Lung microvascular endothelial cell (primary cell): ENCODE measurements at regions not wholly inside any gene's neighbourhood (a gene's known extent, or its start where the extent isn't known, plus 50 kb on each side); places are given as distances from the start of the nearest gene placed in this dataset.

Source experiments
- DNase-seq, 2 donors: peaks; one replicate each; pipeline versions ENCODE4 v3.0.0 to v3.0.0-alpha.2; 2010; ENCODE audit warnings: low read depth in 2 of 2

DNA sequence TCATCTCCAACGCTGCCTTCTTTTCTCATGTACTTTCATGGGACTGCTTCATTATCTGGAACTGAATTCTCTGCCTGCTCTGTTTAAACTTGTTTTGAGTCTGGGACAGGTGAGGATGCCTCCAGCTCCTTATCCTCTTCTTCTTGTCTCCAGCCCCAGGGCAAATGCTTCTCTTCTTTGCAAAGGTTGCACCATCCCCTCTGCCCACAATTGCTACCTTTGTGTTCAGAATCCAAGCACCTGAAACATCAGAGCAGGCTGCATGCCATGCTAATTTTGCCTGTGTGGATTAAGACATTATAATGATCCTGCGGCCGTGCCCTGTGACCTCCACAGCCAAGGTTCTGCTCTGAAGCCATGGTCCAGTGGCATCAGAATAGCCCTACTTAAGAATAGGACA lies 309.5 kb downstream of the EPHA4 start:
- DNase-seq = no peak

DNA sequence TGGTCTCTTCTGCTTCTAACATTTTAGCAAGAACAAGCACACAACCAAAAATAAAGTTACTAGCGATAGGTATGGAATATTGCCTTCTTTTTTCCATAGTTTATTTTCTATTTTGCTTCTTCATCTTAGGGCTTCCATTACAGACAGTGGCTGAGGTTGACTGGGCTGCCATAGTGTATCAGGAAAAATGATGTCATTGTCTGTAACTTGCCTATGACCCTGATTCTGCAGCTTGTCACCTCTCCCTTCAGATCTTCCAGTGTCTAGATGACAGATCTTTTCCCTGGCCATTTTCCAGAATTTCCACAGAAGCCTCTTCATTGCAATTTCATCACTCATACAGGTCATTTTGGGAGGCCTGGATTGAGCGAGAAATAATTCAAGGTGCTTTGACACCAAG lies 308.5 kb downstream of the EPHA4 start:
- no peak for DNase-seq

DNA sequence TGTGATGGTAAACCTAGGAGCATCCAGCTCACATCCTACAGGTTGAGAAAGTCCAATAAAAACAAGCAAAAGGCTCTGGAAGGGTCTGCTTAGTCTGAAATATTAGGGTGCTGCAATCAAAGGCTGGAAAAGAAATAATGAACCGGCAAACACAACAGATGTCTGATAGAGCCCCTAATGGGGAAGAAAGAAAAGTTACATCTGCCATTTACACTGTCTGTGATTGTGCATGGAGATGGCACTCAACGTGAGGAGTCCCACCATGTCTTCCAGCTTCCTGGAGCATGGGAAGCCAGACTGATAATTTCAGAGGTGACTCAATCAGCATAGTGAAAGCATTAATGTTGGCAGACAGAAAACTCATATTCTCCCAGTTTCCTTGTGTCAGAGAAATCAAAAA lies 307.8 kb downstream of the EPHA4 start:
- DNase-seq = no peak

DNA sequence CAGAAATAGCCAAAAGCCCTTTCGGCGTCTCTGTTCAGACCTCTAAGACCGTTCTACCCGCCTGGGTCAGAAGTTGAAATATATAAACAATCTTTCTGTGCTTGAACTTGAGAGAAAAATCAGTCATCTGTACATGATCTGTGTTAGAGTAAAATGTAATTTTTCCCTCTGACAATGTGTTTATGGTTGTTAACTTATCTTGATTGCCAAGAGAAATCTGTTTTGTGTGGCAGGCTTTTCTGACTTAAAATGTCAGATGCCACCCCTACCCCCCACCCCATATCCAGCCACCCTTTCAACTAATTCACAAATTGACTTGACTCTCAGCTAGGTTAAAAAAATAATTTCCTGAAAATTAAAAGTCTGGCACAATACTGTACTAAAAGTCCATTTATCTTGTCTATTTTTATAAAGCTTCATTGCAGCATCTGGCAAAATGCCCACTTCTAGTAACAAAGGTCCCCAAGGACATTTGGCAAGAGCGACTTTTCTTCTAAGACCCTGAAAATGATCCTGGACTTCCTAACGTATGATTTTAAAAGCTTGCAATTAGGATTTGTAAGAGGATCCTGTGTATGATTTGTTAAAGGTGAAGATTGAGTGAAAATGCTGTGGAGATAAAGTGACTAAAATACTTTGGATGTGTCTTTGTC lies 304.2 kb downstream of the EPHA4 start:
- DNase-seq = no peak

DNA sequence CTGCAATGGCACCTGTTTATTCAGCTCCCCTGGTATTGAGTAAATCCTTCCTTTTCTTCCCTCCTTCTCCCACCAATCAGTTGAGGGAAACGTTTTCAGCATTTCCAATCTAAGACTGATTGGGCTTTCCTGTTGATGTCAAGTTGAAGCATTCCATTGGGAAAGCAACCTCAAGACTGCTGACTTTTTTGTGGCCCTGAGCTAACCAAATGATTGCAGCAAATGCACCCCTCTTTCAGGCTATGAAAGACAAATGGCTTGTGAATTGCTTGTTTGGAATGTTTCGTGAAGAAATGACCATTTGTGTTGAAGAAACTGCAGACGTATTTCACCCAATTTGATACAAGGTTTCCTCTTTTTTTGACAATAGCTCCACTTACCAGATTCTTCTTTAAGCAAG lies 303.5 kb downstream of the EPHA4 start:
- no peak for DNase-seq

DNA sequence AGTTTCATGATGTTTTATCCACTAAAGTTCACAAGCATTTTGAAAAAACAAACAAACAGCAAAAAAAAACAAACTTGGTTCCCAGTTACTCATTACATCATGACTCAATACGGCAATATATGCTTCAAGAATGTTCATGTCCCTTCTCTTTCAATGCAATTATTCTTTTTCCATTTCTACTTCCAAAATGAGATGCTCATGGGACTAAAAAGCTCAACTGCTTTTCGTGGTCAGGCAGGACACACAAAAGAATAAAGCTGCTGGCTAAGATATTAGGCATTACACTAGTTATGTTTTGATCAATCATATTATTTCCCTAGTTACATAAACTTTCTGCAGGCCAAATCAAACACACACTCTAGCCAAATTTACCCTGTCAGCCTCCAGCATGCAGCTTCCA lies 301.3 kb downstream of the EPHA4 start:
- DNase-seq = no peak

DNA sequence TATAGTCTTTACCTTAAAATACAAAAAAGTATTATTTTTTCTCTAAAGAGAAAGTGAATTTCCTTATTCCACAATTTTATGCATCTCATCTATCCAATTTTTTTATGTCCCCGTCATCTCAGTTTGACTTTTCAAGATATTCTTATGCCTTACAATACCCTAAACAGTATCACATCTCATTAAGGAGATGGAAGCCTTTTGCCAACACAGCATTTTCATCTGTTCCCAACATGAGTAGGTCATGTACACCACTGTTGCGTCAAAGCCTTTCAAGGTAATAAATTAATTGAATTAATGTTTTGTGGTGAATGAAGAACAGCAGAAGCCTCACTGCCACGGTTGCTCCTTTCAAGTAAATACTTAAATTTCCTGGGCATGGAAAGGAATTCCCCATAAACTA lies 299.4 kb downstream of the EPHA4 start:
- DNase-seq = no peak

DNA sequence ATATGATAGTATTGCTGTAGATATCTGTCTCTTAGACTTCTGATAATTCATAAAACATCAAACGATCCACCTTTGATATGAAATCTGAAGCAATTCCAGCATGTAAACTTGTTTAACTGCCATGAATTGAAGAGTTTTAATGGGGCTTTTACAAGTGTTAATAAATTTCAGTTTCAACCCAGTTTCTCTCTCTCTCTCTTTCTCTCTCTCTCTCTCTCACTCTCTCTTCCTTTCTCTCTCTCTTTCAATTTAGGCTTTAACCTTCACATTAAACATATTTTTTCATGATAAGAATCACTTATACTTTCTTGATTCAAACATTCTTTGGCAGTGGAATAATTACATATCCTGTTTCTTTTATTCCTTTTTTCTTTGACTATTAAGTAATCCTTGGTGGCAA lies 296.1 kb downstream of the EPHA4 start:
- no peak for DNase-seq

DNA sequence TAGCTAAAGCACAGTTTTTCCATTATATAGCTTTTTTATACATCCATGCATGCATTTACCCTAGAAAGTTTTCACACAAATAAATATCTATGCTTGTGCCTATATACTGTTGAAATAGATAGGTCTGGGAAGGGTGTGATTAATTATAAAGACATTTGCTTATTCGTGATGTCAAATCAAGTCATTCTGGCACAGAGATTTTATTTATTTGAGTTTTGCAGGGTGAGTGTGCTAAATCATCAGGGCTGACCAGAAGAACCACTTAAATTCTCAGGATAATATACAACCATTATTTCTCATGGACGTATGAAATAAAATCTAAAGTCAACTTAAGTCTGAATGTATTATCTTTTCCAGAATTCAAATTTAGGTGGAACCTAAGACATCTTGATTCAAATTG lies 295.5 kb downstream of the EPHA4 start:
- no peak for DNase-seq

DNA sequence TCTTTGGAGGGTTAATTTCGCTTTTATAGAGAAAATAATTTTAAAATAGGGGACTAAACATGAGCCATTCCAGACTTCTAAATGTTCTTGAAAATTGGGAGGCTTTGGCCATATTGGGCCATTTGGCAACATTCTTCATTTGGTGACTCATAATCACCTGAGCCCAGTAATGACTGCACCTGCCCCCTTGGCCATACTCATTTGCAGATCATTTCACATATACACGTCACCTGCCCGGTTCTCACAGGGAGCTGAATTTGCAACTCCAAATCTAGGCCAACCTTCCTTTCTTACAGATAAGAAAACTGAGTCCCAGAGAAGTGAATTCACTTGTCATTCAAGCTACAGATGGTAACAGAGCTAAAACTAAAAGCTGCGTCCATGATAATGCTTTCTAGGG lies 289.7 kb downstream of the EPHA4 start:
- no peak for DNase-seq

DNA sequence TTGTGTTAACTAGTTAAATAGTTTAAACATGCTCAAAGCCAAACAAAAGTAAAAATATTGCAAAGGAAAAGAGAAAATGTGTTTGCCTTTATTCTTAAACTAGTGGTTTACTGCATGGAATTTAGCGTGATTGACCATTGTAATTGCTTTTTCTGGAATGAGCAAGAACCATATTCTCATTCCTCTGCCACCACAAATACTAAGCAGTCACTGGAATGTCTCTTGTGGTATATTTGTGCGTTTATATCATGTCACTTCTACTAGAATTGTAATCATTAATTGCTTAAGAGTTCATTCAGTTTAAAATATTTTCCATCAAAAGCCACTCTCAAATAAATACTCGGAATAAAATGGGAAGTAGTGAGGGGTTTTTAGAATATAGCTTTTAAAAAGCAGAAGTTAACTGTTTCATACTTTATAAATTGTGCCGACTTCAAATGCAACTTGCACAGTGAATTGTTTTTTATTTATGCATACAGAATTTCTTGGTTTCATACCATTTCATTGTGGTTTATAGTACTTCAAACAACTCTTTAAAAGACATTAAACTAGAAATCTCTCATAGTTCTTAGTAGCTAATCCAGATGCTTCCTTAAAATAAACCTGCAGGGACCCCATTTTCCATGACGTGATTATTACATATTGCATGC lies 288.1 kb downstream of the EPHA4 start:
- no peak for DNase-seq

DNA sequence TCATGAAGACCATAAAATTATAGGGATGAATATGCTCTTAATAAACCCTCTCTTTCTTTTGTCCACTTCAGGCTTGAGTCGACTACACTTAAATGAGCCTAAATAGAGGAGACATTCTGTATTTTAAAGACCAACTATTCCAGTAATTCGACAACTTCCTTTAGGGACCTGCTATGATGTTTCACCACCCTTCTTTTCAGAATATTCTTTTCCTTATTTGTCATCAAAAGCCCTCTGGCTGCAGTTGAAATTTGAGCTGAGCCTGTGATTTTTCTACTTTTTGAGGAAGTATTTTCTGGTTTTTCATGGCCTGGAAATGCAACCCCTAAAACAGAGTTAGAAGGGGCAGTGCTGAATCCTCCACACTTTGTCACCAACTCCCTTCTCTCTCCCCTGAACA lies 287.0 kb downstream of the EPHA4 start:
- no peak for DNase-seq

DNA sequence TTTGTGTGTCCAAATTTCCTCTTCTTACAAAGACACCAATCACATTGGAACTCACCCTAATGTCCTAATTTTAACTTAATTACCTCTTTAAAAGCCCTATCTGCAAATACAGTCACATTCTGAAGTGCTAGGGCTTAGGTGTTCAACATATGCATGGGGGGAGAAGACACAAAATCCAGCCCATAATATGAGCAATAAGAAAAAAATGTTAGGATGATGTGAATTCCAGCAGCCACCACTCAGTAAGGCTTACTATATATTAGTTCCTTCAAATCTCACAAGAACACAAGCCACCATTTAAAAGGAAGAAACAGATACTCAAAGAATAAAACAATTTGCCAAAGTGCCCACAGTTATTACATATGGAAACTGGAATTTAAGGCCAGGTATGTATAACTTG lies 285.7 kb downstream of the EPHA4 start:
- DNase-seq = no peak

DNA sequence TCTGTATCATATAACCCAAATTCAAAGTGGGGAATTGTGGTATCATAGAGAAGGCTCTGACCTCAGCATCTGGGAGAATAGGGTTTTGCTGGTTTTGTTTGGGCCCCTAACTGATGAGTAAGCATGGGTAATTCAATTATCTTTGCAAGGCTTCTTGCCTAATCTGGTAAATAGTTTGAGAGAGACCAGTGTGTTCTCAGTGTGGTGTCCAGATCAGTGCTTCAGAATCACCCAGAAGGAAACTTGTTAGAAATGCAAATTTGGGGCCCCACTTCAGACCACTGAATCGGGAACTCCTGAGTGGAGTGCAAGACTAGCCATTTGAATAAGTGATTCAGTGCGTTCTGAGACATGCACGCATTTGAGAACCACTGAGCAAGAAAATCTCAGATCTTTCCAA lies 282.7 kb downstream of the EPHA4 start:
- no peak for DNase-seq

DNA sequence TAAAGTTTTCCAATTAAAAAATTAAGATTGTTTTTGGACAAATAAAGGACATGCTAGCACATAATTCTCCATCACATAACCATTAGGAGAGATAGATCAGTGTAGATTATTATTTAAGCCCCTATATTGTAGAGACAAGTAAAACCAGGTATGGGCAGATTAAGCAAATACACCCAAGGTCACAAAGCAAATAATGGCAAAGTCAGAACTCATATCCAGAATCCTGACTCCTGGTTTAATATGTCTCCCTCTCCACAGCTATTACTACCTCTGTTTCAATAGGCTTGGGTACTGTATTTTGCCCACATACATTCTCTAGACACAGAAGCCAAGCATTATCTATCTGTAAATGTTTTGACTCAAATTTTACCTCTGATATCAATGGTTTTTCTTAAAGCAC lies 282.3 kb downstream of the EPHA4 start:
- DNase-seq = no peak

DNA sequence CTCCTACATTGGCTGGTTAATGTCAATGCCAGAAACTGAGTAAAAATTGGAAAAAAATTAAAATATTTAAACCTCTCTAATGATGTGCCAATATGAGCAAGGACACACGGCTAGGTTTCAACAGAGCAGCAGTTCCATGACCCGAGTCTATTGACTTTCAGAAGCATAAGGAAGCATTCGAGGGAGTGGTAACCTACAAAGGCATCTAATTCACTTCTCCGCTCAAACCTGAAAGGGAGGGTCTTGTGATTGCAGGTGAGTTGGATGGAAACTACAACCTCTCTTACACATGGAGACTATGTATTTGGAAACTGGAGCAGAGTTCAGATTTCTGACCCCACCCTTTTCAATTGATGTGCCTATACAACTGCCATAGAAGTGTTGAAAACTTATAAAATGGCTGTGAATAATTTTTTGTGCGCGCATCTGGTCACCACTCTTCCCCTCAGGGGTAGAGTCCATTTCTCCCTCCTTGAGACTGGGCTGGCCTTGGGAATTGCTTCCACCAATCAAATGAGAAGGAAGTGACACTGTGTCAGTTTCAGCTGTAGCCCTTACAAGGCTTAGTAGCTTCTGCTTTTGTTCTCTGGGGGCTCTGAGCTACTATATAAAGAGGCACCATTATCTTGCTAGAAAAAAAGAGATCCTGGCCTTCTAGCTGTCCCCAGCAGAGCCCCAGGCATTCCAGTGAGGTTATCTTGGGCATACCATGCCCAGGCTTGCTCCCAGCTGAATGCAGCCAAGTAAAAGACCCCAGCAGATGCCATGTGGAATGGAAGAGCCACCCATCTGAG lies 278.0 kb downstream of the EPHA4 start:
- no peak for DNase-seq

DNA sequence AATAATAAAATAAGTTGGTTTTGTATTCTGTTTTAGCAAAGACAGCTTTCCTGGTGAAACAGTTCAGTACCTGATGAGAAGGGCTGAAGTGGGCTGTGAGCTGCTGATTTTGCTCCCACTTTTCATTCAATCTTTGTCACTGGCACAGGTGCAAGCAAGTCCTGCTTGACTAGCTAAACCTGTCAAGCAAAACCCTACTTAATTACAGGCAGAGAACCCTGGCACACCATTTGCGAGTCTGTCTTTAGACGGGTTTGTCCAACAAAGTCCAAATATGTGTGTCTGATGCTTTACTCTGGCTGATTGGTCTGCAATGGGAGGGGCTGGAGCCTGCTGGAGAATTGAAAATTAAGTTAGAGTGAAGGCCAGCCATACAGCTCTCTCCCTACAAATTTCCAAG lies 267.2 kb downstream of the EPHA4 start:
- DNase-seq = no peak

DNA sequence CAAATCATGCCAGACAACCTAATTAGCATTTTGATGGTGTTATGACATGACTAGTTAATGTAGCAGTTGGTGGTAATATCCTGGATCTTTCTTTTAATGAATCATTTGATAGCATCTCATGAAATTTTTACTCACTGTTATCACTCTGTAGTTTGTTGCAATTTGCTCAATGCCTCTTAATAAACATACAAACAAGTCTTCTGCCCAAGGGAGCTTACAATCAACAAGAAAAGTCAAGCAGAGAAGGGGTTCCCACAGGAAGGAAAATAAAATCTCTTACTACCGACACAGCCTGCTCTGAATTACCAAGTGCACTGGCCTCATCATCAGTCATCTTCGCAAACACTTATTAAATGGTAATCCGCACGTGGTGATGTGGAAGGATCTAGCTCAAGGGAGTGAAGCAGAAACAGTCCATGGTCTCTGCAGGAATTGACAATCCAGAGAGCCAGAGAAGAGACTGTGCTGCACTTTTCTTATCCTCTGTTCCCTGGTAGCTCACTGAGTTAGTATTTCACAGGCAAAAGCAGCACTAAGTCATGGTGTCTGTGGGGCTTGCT lies 263.5 kb downstream of the EPHA4 start:
- no peak for DNase-seq

DNA sequence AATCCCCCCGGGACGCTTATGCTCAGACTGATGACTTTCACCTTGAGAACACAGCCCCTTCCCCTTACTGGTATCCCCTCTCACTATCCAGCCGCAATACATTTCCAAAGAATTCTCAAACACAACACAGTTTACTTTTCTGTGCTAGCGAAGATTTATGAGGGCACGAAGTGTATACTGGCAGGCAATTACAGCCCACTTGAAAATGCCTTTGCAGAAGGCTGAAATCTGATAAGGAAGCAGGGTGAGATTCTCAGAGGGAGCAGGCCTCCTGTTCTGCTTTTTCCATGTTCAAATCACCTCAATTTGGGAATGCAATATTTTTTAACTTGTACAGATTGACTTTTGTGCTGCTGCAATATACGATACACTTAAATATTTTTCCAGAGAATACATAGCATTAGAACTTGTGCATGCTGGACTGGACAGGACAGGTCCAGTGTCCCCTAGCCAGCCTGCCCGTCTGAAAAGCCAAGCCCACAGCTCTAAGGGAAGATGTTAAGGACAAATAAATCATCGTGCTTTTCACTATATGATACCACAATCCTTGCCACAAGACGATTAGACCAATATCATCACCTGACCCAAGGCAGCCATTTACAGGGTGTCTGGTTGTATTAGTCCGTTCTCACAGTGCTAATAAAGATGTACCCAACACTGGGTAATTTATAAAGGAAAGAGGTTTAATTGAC lies 262.1 kb downstream of the EPHA4 start:
- no peak for DNase-seq

DNA sequence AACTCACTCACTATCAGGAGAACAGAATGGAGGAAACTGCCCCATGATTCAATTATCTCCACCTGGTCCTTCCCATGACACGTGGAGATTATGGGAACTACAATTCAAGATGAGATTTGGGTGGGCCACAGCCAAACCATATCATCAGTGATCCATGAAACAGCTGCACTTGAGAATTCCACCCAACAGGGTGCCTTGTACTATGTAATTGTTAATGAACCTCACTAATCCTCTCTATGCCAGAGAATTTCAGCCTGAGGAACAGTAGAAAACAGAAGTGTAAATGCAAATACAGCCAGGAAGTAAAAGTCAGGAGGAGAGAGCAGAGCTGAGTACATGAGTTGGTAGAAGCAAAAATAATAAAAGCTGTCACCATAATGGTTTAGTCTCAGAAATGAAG lies 261.4 kb downstream of the EPHA4 start:
- DNase-seq = no peak

DNA sequence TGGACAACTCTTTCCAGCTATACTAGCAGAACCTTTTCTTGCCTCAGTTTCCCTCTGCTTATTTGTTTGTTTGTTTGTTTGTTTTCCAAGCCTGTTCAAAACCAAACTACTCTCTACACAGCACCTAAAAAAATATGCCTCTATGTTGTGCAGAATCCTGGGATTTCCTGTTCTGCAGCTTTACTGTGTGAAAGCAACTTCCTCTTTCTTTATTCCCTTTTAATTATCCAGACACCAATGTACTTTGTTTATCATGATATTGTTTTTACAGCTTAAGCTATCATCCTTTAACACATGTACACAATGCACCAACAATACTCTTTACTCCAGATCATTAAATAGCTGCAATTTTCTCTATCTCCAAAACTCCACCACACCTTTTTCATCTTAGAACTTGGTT lies 259.5 kb downstream of the EPHA4 start:
- DNase-seq = no peak

DNA sequence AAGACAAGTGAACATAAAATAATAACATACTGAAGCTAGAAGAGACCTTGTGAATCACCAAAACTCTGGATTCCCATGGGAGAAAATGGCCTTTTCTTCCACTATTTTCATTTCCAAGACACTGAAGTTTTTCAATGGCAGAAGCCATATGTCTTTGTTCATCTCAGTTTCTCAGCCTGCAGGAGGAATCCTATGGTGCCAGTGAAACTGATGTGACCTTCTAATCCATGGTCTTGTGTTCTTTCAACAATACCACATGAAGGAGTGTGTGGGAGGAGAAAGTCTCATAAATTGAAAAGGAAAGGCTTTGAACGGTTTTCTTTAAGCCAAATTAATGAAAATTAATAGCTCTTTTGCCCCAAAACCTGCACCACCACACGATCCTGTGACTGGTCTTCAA lies 257.3 kb downstream of the EPHA4 start:
- no peak for DNase-seq
